ENCODE measurements at regions not wholly inside any gene's neighbourhood (a gene's known extent, or its start where the extent isn't known, plus 50 kb on each side); places are given as distances from the start of the nearest gene placed in this dataset.

- H3K9me3 Mint-ChIP-seq (ENCODE audit: low read depth): peaks cover 30% of the 10 kb centered on the region
- H3K4me3 Mint-ChIP-seq (ENCODE audit: low read depth): no peak overlapping the region
- H3K27ac Mint-ChIP-seq: no peak overlapping the region
- TF ChIP-seq CTCF (IDR thresholded peaks at IDR 0.05; ENCODE audit: unreplicated experiment): no peak
- peaks cover 4% of the 10 kb centered on the region for H3K4me1 Mint-ChIP-seq (ENCODE audit: low read depth)
- H3K27me3 Mint-ChIP-seq: peaks cover 2% of the 10 kb centered on the region
- no peak for DNase-seq (ENCODE audit: low spot score, unreplicated experiment)
- H3K36me3 Mint-ChIP-seq (ENCODE audit: insufficient read depth): peaks cover 5% of the 10 kb centered on the region
These were observed 62.5 kb upstream of the SNRK start for GRCh38 chr3:43223670-43224364.

GRCh38 chr3:43222590-43222989 lies 63.8 kb upstream of the SNRK start:
- Mint-ChIP-seq H3K27ac (no peak overlapping the region), H3K36me3 (ENCODE audit: insufficient read depth) (peaks cover 2% of the 10 kb centered on the region)
- no peak for TF ChIP-seq CTCF (IDR thresholded peaks at IDR 0.05; ENCODE audit: unreplicated experiment)

GRCh38 chr3:43221076-43221475 lies 65.3 kb upstream of the SNRK start:
- DNase-seq (ENCODE audit: low spot score, unreplicated experiment): no peak
- Mint-ChIP-seq H3K27me3 (peaks cover 3% of the 10 kb centered on the region), H3K4me3 (ENCODE audit: low read depth) (no peak overlapping the region), H3K4me1 (ENCODE audit: low read depth) (peaks cover 4% of the 10 kb centered on the region), H3K9me3 (ENCODE audit: low read depth) (peaks cover 15% of the 10 kb centered on the region), H3K36me3 (ENCODE audit: insufficient read depth) (peaks cover 2% of the 10 kb centered on the region), H3K27ac (no peak overlapping the region)
- no peak for TF ChIP-seq CTCF (IDR thresholded peaks at IDR 0.05; ENCODE audit: unreplicated experiment)

More at GRCh38 chr3:43222590-43222989, 63.8 kb upstream of the SNRK start:
- no peak for DNase-seq (ENCODE audit: low spot score, unreplicated experiment)
- Mint-ChIP-seq H3K9me3 (ENCODE audit: low read depth) (peaks cover 23% of the 10 kb centered on the region), H3K4me3 (ENCODE audit: low read depth) (no peak overlapping the region), H3K27me3 (peaks cover 3% of the 10 kb centered on the region), H3K4me1 (ENCODE audit: low read depth) (peaks cover 4% of the 10 kb centered on the region)

GRCh38 chr3:43219616-43220015 lies 66.7 kb upstream of the SNRK start:
- peaks cover 9% of the 10 kb centered on the region for H3K9me3 Mint-ChIP-seq (ENCODE audit: low read depth)
- no peak overlapping the region for H3K27ac Mint-ChIP-seq
- peaks cover 2% of the 10 kb centered on the region for H3K36me3 Mint-ChIP-seq (ENCODE audit: insufficient read depth)
- H3K4me1 Mint-ChIP-seq (ENCODE audit: low read depth): peaks cover 8% of the 10 kb centered on the region
- H3K27me3 Mint-ChIP-seq: peaks cover 3% of the 10 kb centered on the region
- no peak overlapping the region for H3K4me3 Mint-ChIP-seq (ENCODE audit: low read depth)
- no peak for TF ChIP-seq CTCF (IDR thresholded peaks at IDR 0.05; ENCODE audit: unreplicated experiment)
- DNase-seq (ENCODE audit: low spot score, unreplicated experiment): no peak

GRCh38 chr3:43218921-43219320 lies 67.4 kb upstream of the SNRK start:
- Mint-ChIP-seq H3K27ac (no peak overlapping the region), H3K27me3 (peaks cover 3% of the 10 kb centered on the region), H3K4me3 (ENCODE audit: low read depth) (no peak overlapping the region), H3K4me1 (ENCODE audit: low read depth) (peaks cover 11% of the 10 kb centered on the region), H3K36me3 (ENCODE audit: insufficient read depth) (no peaks in the 10 kb centered on the region), H3K9me3 (ENCODE audit: low read depth) (peaks cover 4% of the 10 kb centered on the region)
- DNase-seq (ENCODE audit: low spot score, unreplicated experiment): no peak
- TF ChIP-seq CTCF (IDR thresholded peaks at IDR 0.05; ENCODE audit: unreplicated experiment): no peak
